Loucy (cell line): ENCODE measurements at regions not wholly inside any gene's neighbourhood (a gene's known extent, or its start where the extent isn't known, plus 50 kb on each side); places are given as distances from the start of the nearest gene placed in this dataset.
A peak's percentile ranks its signal among the peaks of the same experiment; 100 is the strongest.

Source experiments
- EZH2phosphoT487 ChIP-seq: fragments of 200-600 bp; IDR thresholded peaks from 2 replicates; pipeline ENCODE4 v1.6.1; 2018; ENCODE audit warnings: antibody characterized with exemption, mild to moderate bottlenecking, moderate library complexity, borderline replicate concordance
- TF ChIP-seq, protein P1 (sequence below): fragments of 200-600 bp; sonication (generic); conservative IDR thresholded peaks from 2 replicates; pipeline ENCODE4 v1.5.1; 2014; ENCODE audit warnings: mild to moderate bottlenecking, antibody characterized with exemption, low read length

DNA sequence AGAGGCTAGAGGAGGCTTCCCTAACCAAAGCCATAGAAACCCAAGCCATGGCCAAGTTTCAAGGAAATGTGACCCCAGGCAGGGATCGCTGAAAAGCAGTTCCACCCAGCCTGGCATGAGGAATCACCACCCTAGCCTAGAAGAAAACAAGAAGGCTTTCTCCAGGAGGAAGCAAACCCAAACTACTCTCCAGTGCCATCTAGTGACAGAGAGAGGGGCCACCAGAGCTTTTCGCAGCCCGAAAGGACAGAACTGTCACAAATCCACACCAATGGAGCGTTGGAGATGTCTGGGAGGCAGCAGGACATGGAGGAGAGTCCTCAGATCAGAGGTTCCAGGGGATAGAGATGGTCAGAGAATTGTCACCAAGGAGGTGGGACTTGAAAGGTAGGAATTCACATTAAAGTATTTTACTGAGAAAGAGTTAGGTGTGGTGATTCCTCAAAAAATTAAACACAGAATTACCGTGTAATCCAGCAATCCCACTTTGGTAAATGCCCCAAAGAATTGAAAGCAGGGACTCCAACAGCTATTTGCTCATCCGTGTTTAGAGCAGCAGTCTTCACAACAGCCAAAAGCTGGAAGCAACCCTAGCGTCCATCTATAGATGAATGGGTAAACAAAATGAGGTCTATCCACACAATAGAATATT is 67.3 kb upstream of the NUP50 start:
- TF ChIP-seq, protein P1, sequence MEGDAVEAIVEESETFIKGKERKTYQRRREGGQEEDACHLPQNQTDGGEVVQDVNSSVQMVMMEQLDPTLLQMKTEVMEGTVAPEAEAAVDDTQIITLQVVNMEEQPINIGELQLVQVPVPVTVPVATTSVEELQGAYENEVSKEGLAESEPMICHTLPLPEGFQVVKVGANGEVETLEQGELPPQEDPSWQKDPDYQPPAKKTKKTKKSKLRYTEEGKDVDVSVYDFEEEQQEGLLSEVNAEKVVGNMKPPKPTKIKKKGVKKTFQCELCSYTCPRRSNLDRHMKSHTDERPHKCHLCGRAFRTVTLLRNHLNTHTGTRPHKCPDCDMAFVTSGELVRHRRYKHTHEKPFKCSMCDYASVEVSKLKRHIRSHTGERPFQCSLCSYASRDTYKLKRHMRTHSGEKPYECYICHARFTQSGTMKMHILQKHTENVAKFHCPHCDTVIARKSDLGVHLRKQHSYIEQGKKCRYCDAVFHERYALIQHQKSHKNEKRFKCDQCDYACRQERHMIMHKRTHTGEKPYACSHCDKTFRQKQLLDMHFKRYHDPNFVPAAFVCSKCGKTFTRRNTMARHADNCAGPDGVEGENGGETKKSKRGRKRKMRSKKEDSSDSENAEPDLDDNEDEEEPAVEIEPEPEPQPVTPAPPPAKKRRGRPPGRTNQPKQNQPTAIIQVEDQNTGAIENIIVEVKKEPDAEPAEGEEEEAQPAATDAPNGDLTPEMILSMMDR = peak; percentile 89
- TF ChIP-seq EZH2phosphoT487 = no peak
